SK-N-SH (cell line): ENCODE measurements at regions not wholly inside any gene's neighbourhood (a gene's known extent, or its start where the extent isn't known, plus 50 kb on each side); places are given as distances from the start of the nearest gene placed in this dataset.

Experiments used
- CTCF ChIA-PET: fragments of 300-600, 350-600 bp; formaldehyde crosslinking; extraction: SDS; loops from one replicate; lab custom pipeline; 2021; lab: Yijun Ruan, JAX
- POLR2A ChIA-PET: fragments of 350-600 bp; sonication (Branson Sonifier 250); formaldehyde crosslinking; extraction: SDS; loops from one replicate; lab custom pipeline; 2020; ENCODE audit warnings: antibody characterized with exemption, inconsistent platforms; lab: Yijun Ruan, JAX
- DNase-seq: peaks from one replicate; pipeline ENCODE4 v3.0.0; 2012
- H2AFZ ChIP-seq: fragments of 200-600 bp; sonication (generic); 2 replicates; pipeline ENCODE4 v1.8.1; 2016; ENCODE audit warnings: antibody characterized with exemption, mild to moderate bottlenecking, low read depth
- H3F3A ChIP-seq: fragments of 200-600 bp; sonication (generic); replicated peaks from 2 replicates; pipeline ENCODE3; 2016; ENCODE audit warnings: antibody characterized with exemption, mild to moderate bottlenecking; ENCODE audit not compliant: insufficient read depth
- H3K27ac ChIP-seq, 2 experiments: fragments of 200-500 bp in 1 of 2; fragments of 200-600 bp in 1 of 2; sonication (Bioruptor generic) in 1 of 2; sonication (generic), shearing (Covaris generic) in 1 of 2; 2 replicates each; pipeline versions ENCODE4 v1.5.1 to v1.6.1; 2014 to 2016; ENCODE audit warnings: low read depth in 2 of 2, inconsistent platforms in 1 of 2, low read length in 1 of 2, mild to moderate bottlenecking in 1 of 2, mixed read lengths in 1 of 2
- H3K27me3 ChIP-seq: fragments of 200-600 bp; sonication (generic), shearing (Covaris generic); 2 replicates; pipeline ENCODE4 v1.6.1; 2016; ENCODE audit warnings: mixed run types; ENCODE audit not compliant: insufficient read depth
- H3K36me3 ChIP-seq, 2 experiments: fragments of 200-500 bp in 1 of 2; fragments of 200-600 bp in 1 of 2; sonication (Bioruptor generic) in 1 of 2; sonication (generic) in 1 of 2; replicated peaks in 1 of 2; 2 replicates each; pipeline versions ENCODE3 to v1.5.1; 2014 to 2016; ENCODE audit warnings: low read length in 1 of 2, mild to moderate bottlenecking in 1 of 2; ENCODE audit not compliant: insufficient read depth in 2 of 2, control insufficient read depth in 1 of 2
- H3K4me1 ChIP-seq, 2 experiments: fragments of 200-500 bp in 1 of 2; fragments of 200-600 bp in 1 of 2; sonication (Bioruptor generic) in 1 of 2; sonication (generic), shearing (Covaris generic) in 1 of 2; 2 replicates each; pipeline versions ENCODE4 v1.5.1 to v1.6.1; 2014 to 2016; ENCODE audit warnings: low read depth in 1 of 2, low read length in 1 of 2, mixed run types in 1 of 2; ENCODE audit not compliant: insufficient read depth in 2 of 2, control insufficient read depth in 1 of 2
- H3K4me2 ChIP-seq: fragments of 200-600 bp; sonication (generic), shearing (Covaris generic); 2 replicates; pipeline ENCODE4 v1.6.1; 2017; ENCODE audit warnings: mixed run types
- H3K4me3 ChIP-seq, 2 experiments: fragments of 200-500 bp in 1 of 2; fragments of 200-600 bp in 1 of 2; sonication (Bioruptor generic) in 1 of 2; sonication (generic), shearing (Covaris generic) in 1 of 2; 2 replicates each; pipeline versions ENCODE4 v1.5.1 to v1.8.1; 2014 to 2016; ENCODE audit warnings: low read depth in 2 of 2, inconsistent platforms in 1 of 2, low read length in 1 of 2, mild to moderate bottlenecking in 1 of 2, mixed read lengths in 1 of 2, moderate library complexity in 1 of 2
- H3K79me2 ChIP-seq: fragments of 200-600 bp; sonication (generic); 2 replicates; pipeline ENCODE4 v1.8.1; 2017; ENCODE audit warnings: mild to moderate bottlenecking; ENCODE audit not compliant: insufficient read depth
- H3K9ac ChIP-seq: fragments of 200-600 bp; sonication (generic); 2 replicates; pipeline ENCODE4 v1.6.1; 2017; ENCODE audit warnings: mixed run types
- H3K9me2 ChIP-seq: fragments of 200-600 bp; sonication (generic); 2 replicates; pipeline ENCODE4 v1.6.1; 2017; ENCODE audit warnings: mixed run types
- H3K9me3 ChIP-seq: fragments of 200-600 bp; sonication (generic); 2 replicates; pipeline ENCODE4 v1.6.1; 2017; ENCODE audit warnings: mixed run types, mild to moderate bottlenecking, moderate library complexity
- H4K20me1 ChIP-seq: fragments of 200-600 bp; sonication (generic); 2 replicates; pipeline ENCODE4 v1.6.1; 2017; ENCODE audit warnings: mild to moderate bottlenecking, mixed run types; ENCODE audit not compliant: insufficient read depth
- EZH2phosphoT487 ChIP-seq: fragments of 200-600 bp; sonication (generic); IDR thresholded peaks from 2 replicates; pipeline ENCODE4 v1.6.1; 2017; ENCODE audit warnings: low read depth, mixed run types, mild to moderate bottlenecking, antibody characterized with exemption, moderate library complexity, borderline replicate concordance
- FOSL2 ChIP-seq: IDR thresholded peaks from 2 replicates; pipeline ENCODE4 v1.4.0; 2012; ENCODE audit warnings: low read depth, mild to moderate bottlenecking, moderate library complexity, borderline replicate concordance
- GABPA ChIP-seq: IDR thresholded peaks from 2 replicates; pipeline ENCODE4 v1.4.0; 2012; ENCODE audit warnings: low read depth, mild to moderate bottlenecking
- JUND ChIP-seq: IDR thresholded peaks from 2 replicates; pipeline ENCODE4 v1.4.0; 2012
- MXI1 ChIP-seq: IDR thresholded peaks from 2 replicates; pipeline ENCODE4 v1.6.1; 2012; ENCODE audit warnings: mild to moderate bottlenecking, low read depth, low read length, improper control_type of control experiment
- NRF1 ChIP-seq: IDR thresholded peaks from 2 replicates; pipeline ENCODE4 v1.6.1; 2012; ENCODE audit warnings: low read depth, mild to moderate bottlenecking, low read length
- RCOR1 ChIP-seq: fragments of 150-350 bp; IDR thresholded peaks from 2 replicates; pipeline ENCODE4 v1.6.1; 2017; ENCODE audit warnings: antibody characterized with exemption, low read length
- RFX5 ChIP-seq: IDR thresholded peaks from 2 replicates; pipeline ENCODE4 v1.6.1; 2012; ENCODE audit warnings: mild to moderate bottlenecking, improper control_type of control experiment, low read length
- RXRA ChIP-seq: IDR thresholded peaks from 2 replicates; pipeline ENCODE4 v1.4.0; 2012; ENCODE audit warnings: low read depth, mild to moderate bottlenecking, borderline replicate concordance
- SIN3A ChIP-seq: IDR thresholded peaks from 2 replicates; pipeline ENCODE4 v1.6.1; 2012; ENCODE audit warnings: low read depth, mild to moderate bottlenecking, low read length, moderate library complexity, borderline replicate concordance
- SMC3 ChIP-seq: IDR thresholded peaks from 2 replicates; pipeline ENCODE4 v1.6.1; 2012; ENCODE audit warnings: low read depth, low read length, improper control_type of control experiment
- TCF12 ChIP-seq: IDR thresholded peaks from 2 replicates; pipeline ENCODE4 v1.4.0; 2012
- YY1 ChIP-seq: IDR thresholded peaks from 2 replicates; pipeline ENCODE4 v1.4.0; 2012; ENCODE audit warnings: low read depth, mild to moderate bottlenecking
- WGBS: methylation state at CpG from one replicate; pipeline ENCODE4 v1.1.6; 2017; ENCODE audit warnings: low lambda C conversion rate; 5-methylcytosine and 5-hydroxymethylcytosine counted together
- TF ChIP-seq, protein P1 (sequence below): IDR thresholded peaks from 2 replicates; pipeline ENCODE4; 2012
- TF ChIP-seq, protein P2 (sequence below): fragments of 200-600 bp; sonication (generic); IDR thresholded peaks from 2 replicates; pipeline ENCODE4 v1.6.1; 2017; ENCODE audit warnings: antibody characterized with exemption, mild to moderate bottlenecking, moderate library complexity
- TF ChIP-seq, protein P3 (sequence below): IDR thresholded peaks from 2 replicates; pipeline ENCODE4 v1.6.1; 2012; ENCODE audit warnings: mild to moderate bottlenecking, low read depth, low read length, moderate library complexity
- TF ChIP-seq, protein P4 (sequence below): fragments of 150-350 bp; IDR thresholded peaks from 2 replicates; pipeline ENCODE4 v1.6.1; 2017; ENCODE audit warnings: antibody characterized with exemption, low read length, low read depth, borderline replicate concordance

DNA sequence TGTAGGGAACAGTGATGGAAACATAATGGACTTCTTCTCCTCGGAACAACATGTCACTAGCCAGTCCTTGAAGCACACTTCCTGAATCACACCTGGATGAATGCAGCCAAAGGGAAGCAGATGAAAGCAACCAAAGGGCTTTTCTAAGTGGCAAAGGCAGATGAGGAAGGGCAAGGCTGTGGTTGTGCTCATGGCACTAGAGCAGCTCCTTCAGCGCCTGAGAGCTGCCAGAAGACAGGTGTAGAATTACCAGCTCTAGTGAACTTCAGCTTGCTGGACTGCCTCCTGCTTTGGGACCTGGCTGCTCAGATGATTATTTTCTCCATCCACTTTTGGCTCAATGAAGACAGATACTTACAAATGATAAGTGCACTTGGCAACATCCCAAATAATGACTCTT lies 1372.1 kb upstream of the SEL1L start:
- 0% methylated on average over 2 of the region's 2 CpGs for WGBS
- TF ChIP-seq RCOR1 (no peak), FOSL2 (no peak)
- Histone ChIP-seq H3K36me3 (no peaks in the 10 kb centered on the region), H3K27me3 (no peaks in the 10 kb centered on the region), H3K9me3 (no peaks in the 10 kb centered on the region), H2AFZ (no peak overlapping the region), H4K20me1 (no peaks in the 10 kb centered on the region), H3K9ac (no peak overlapping the region), H3K9me2 (peaks cover 4% of the 10 kb centered on the region; the same call in 1 of the 2 replicates), H3K79me2 (no peaks in the 10 kb centered on the region), H3F3A (no peaks in the 10 kb centered on the region), H3K4me3 (no peak overlapping the region), H3K27ac (no peak overlapping the region), H3K4me1 (no peaks in the 10 kb centered on the region), H3K4me2 (no peak overlapping the region)
- ChIA-PET POLR2A (no interaction called here), CTCF (interaction anchor here (1.3 kb wide), 1 partner anchor 22 kb away, joined by 3 read pairs; no protein-coding TSS in a partner anchor)
- DNase-seq, result no peak

DNA sequence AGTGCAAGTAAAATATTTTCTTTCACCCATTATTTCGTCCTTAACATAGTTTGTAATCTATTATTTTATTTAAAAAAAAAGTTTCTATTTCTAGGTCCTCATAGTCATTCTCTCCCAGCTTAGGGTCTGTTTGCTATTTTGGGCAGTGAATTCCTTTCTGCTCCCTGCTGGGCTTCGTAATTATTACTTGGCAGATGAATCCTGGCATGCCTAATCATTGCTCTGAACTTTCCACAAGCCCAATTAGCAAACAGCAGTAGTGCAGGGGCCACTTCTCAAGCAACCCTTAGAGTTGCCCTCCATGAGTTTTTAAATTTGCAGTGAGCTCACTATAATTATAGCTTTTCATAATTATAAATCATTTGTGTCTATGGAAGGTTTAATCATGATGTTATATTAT lies 1378.3 kb upstream of the SEL1L start:
- Histone ChIP-seq H3K9ac (no peak overlapping the region), H3K27me3 (no peaks in the 10 kb centered on the region), H3K36me3 (no peaks in the 10 kb centered on the region), H3K79me2 (no peaks in the 10 kb centered on the region), H3K9me2 (no peaks in the 10 kb centered on the region), H4K20me1 (no peaks in the 10 kb centered on the region), H3K4me3 (no peak overlapping the region), H3K9me3 (no peaks in the 10 kb centered on the region), H3K4me2 (no peak overlapping the region), H3K4me1 (no peaks in the 10 kb centered on the region), H2AFZ (no peak overlapping the region), H3K27ac (no peak overlapping the region), H3F3A (no peaks in the 10 kb centered on the region)
- ChIA-PET POLR2A (no interaction called here), CTCF (no interaction called here)
- 2% methylated on average over 2 of the region's 2 CpGs for WGBS
- no peak for DNase-seq
- TF ChIP-seq, protein P1, sequence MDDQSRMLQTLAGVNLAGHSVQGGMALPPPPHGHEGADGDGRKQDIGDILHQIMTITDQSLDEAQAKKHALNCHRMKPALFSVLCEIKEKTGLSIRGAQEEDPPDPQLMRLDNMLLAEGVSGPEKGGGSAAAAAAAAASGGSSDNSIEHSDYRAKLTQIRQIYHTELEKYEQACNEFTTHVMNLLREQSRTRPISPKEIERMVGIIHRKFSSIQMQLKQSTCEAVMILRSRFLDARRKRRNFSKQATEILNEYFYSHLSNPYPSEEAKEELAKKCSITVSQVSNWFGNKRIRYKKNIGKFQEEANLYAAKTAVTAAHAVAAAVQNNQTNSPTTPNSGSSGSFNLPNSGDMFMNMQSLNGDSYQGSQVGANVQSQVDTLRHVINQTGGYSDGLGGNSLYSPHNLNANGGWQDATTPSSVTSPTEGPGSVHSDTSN, result no peak
- TF ChIP-seq TCF12 (no peak), EZH2phosphoT487 (no peak), RFX5 (no peak)
- TF ChIP-seq, protein P2, sequence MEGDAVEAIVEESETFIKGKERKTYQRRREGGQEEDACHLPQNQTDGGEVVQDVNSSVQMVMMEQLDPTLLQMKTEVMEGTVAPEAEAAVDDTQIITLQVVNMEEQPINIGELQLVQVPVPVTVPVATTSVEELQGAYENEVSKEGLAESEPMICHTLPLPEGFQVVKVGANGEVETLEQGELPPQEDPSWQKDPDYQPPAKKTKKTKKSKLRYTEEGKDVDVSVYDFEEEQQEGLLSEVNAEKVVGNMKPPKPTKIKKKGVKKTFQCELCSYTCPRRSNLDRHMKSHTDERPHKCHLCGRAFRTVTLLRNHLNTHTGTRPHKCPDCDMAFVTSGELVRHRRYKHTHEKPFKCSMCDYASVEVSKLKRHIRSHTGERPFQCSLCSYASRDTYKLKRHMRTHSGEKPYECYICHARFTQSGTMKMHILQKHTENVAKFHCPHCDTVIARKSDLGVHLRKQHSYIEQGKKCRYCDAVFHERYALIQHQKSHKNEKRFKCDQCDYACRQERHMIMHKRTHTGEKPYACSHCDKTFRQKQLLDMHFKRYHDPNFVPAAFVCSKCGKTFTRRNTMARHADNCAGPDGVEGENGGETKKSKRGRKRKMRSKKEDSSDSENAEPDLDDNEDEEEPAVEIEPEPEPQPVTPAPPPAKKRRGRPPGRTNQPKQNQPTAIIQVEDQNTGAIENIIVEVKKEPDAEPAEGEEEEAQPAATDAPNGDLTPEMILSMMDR, result no peak

DNA sequence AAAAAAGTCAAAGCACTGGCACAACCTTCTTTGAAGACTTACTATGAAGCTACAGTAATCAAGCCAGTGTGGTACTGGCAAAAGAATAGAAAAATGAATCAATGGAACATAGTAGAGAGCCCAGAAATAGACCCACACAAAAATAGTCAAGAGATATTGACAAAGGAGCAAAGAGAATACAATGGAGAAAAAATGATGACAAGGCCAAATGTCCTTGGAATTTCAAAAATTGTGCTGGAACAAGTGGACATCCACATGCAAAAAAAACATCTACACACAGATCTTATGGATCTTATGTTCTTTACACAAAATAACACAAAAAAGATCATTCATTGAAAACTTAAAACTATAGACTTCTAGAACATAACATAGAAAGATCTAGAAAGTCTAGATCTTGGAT lies 1379.7 kb upstream of the SEL1L start:
- CTCF ChIA-PET, result no interaction called here
- H3K27ac ChIP-seq, result no peak overlapping the region
- no peak overlapping the region for H3K9ac ChIP-seq
- no peak for DNase-seq
- H4K20me1 ChIP-seq, result no peaks in the 10 kb centered on the region
- no peaks in the 10 kb centered on the region for H3K79me2 ChIP-seq
- no peaks in the 10 kb centered on the region for H3F3A ChIP-seq
- H3K4me3 ChIP-seq, result no peak overlapping the region
- no peaks in the 10 kb centered on the region for H3K27me3 ChIP-seq
- POLR2A ChIA-PET, result no interaction called here
- H3K4me2 ChIP-seq, result no peak overlapping the region
- no peaks in the 10 kb centered on the region for H3K36me3 ChIP-seq
- no peaks in the 10 kb centered on the region for H3K4me1 ChIP-seq
- no peaks in the 10 kb centered on the region for H3K9me3 ChIP-seq
- H2AFZ ChIP-seq, result no peak overlapping the region
- H3K9me2 ChIP-seq, result no peaks in the 10 kb centered on the region
- TF ChIP-seq RXRA (no peak), GABPA (no peak), SIN3A (no peak), NRF1 (no peak), MXI1 (no peak), SMC3 (no peak), YY1 (no peak), JUND (no peak)
- TF ChIP-seq, protein P3, sequence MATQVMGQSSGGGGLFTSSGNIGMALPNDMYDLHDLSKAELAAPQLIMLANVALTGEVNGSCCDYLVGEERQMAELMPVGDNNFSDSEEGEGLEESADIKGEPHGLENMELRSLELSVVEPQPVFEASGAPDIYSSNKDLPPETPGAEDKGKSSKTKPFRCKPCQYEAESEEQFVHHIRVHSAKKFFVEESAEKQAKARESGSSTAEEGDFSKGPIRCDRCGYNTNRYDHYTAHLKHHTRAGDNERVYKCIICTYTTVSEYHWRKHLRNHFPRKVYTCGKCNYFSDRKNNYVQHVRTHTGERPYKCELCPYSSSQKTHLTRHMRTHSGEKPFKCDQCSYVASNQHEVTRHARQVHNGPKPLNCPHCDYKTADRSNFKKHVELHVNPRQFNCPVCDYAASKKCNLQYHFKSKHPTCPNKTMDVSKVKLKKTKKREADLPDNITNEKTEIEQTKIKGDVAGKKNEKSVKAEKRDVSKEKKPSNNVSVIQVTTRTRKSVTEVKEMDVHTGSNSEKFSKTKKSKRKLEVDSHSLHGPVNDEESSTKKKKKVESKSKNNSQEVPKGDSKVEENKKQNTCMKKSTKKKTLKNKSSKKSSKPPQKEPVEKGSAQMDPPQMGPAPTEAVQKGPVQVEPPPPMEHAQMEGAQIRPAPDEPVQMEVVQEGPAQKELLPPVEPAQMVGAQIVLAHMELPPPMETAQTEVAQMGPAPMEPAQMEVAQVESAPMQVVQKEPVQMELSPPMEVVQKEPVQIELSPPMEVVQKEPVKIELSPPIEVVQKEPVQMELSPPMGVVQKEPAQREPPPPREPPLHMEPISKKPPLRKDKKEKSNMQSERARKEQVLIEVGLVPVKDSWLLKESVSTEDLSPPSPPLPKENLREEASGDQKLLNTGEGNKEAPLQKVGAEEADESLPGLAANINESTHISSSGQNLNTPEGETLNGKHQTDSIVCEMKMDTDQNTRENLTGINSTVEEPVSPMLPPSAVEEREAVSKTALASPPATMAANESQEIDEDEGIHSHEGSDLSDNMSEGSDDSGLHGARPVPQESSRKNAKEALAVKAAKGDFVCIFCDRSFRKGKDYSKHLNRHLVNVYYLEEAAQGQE, result no peak
- TF ChIP-seq, protein P4, sequence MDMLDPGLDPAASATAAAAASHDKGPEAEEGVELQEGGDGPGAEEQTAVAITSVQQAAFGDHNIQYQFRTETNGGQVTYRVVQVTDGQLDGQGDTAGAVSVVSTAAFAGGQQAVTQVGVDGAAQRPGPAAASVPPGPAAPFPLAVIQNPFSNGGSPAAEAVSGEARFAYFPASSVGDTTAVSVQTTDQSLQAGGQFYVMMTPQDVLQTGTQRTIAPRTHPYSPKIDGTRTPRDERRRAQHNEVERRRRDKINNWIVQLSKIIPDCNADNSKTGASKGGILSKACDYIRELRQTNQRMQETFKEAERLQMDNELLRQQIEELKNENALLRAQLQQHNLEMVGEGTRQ, result no peak
